H9 (cell line): ENCODE measurements at regions not wholly inside any gene's neighbourhood (a gene's known extent, or its start where the extent isn't known, plus 50 kb on each side); places are given as distances from the start of the nearest gene placed in this dataset.

Experiments used
- DNase-seq: peaks from one replicate; pipeline ENCODE4 v3.0.0-alpha.2; 2017
- H2AFZ ChIP-seq: one replicate; pipeline ENCODE4 v1.6.1; 2013; ENCODE audit warnings: mild to moderate bottlenecking, low read length, control low read depth, moderate library complexity
- H2AK5ac ChIP-seq: 2 replicates; pipeline ENCODE4 v1.6.1; 2013; ENCODE audit warnings: low read length, control low read depth, mixed read lengths; ENCODE audit not compliant: insufficient read length
- H2BK120ac ChIP-seq: one replicate; pipeline ENCODE4 v1.6.1; 2013; ENCODE audit warnings: low read depth, mild to moderate bottlenecking, low read length, control low read depth, inconsistent platforms; ENCODE audit not compliant: poor library complexity, severe bottlenecking
- H2BK12ac ChIP-seq: 2 replicates; pipeline ENCODE4 v1.6.1; 2013; ENCODE audit warnings: low read length, control low read depth, mixed read lengths, low read depth; ENCODE audit not compliant: insufficient read length
- H2BK15ac ChIP-seq: 2 replicates; pipeline ENCODE4 v1.6.1; 2013; ENCODE audit warnings: low read depth, low read length, control low read depth
- H2BK20ac ChIP-seq: one replicate; pipeline ENCODE4 v1.6.1; 2013; ENCODE audit warnings: low read depth, mild to moderate bottlenecking, low read length, control low read depth, inconsistent platforms; ENCODE audit not compliant: poor library complexity, severe bottlenecking
- H2BK5ac ChIP-seq: 2 replicates; pipeline ENCODE4 v1.6.1; 2013; ENCODE audit warnings: low read length, control low read depth, mixed read lengths; ENCODE audit not compliant: insufficient read length
- H3K14ac ChIP-seq: 2 replicates; pipeline ENCODE4 v1.6.1; 2013; ENCODE audit warnings: low read length, control low read depth; ENCODE audit not compliant: insufficient read depth
- H3K18ac ChIP-seq: 2 replicates; pipeline ENCODE4 v1.6.1; 2013; ENCODE audit warnings: low read depth, mild to moderate bottlenecking, mixed read lengths, low read length, control low read depth; ENCODE audit not compliant: insufficient read length
- H3K23ac ChIP-seq: 2 replicates; pipeline ENCODE4 v1.6.1; 2013; ENCODE audit warnings: low read length, control low read depth, mixed read lengths, low read depth; ENCODE audit not compliant: insufficient read length
- H3K23me2 ChIP-seq: 2 replicates; pipeline ENCODE4 v1.6.1; 2013; ENCODE audit warnings: low read depth, mild to moderate bottlenecking, mixed read lengths, low read length, control low read depth; ENCODE audit not compliant: insufficient read length, poor library complexity, severe bottlenecking
- H3K27ac ChIP-seq: 2 replicates; pipeline ENCODE4 v1.5.1; 2013; ENCODE audit warnings: low read length, control low read depth, mixed read lengths, low read depth; ENCODE audit not compliant: insufficient read length
- H3K27me3 ChIP-seq: 2 replicates; pipeline ENCODE4 v1.6.1; 2013; ENCODE audit warnings: low read length, control low read depth, inconsistent platforms; ENCODE audit not compliant: insufficient read depth
- H3K4ac ChIP-seq: 2 replicates; pipeline ENCODE4 v1.6.1; 2013; ENCODE audit warnings: low read depth, mild to moderate bottlenecking, control low read depth, inconsistent platforms, low read length, moderate library complexity
- H3K4me1 ChIP-seq: 2 replicates; pipeline ENCODE4 v1.6.1; 2013; ENCODE audit warnings: low read length, control low read depth, inconsistent platforms; ENCODE audit not compliant: insufficient read depth
- H3K4me2 ChIP-seq: 2 replicates; pipeline ENCODE4 v1.6.1; 2013; ENCODE audit warnings: low read length, control low read depth, mixed read lengths; ENCODE audit not compliant: insufficient read length, insufficient read depth
- H3K56ac ChIP-seq: 2 replicates; pipeline ENCODE4 v1.6.1; 2013; ENCODE audit warnings: low read depth, mild to moderate bottlenecking, mixed read lengths, low read length, control low read depth; ENCODE audit not compliant: insufficient read length
- H3K79me1 ChIP-seq: 2 replicates; pipeline ENCODE4 v1.6.1; 2013; ENCODE audit warnings: low read depth, mild to moderate bottlenecking, moderate library complexity, low read length, control low read depth, inconsistent platforms; ENCODE audit not compliant: insufficient read depth, poor library complexity, severe bottlenecking
- H3K79me2 ChIP-seq: 2 replicates; pipeline ENCODE4 v1.6.1; 2013; ENCODE audit warnings: low read length, control low read depth, inconsistent platforms; ENCODE audit not compliant: insufficient read depth
- H3K9ac ChIP-seq: 2 replicates; pipeline ENCODE4 v1.6.1; 2013; ENCODE audit warnings: low read length, control low read depth, mixed read lengths; ENCODE audit not compliant: insufficient read length; ENCODE audit errors: extremely low read depth
- H3K9me3 ChIP-seq: one replicate; pipeline ENCODE4 v1.6.1; 2013; ENCODE audit warnings: low read depth, low read length, inconsistent platforms; ENCODE audit not compliant: control insufficient read depth
- H3T11ph ChIP-seq: one replicate; pipeline ENCODE4 v1.6.1; 2013; ENCODE audit warnings: mild to moderate bottlenecking, low read length, control low read depth, inconsistent platforms
- H4K20me1 ChIP-seq: one replicate; pipeline ENCODE4 v1.6.1; 2013; ENCODE audit not compliant: control insufficient read depth, insufficient read length, insufficient read depth
- H4K5ac ChIP-seq: 2 replicates; pipeline ENCODE4 v1.6.1; 2013; ENCODE audit warnings: low read depth, mild to moderate bottlenecking, mixed read lengths, low read length, control low read depth; ENCODE audit not compliant: insufficient read length
- H4K8ac ChIP-seq: replicated peaks from 2 replicates; pipeline ENCODE4 v1.6.1; 2013; ENCODE audit warnings: low read length, control low read depth, mixed read lengths, low read depth; ENCODE audit not compliant: insufficient read length
- H4K91ac ChIP-seq: 2 replicates; pipeline ENCODE4 v1.6.1; 2013; ENCODE audit warnings: low read depth, mild to moderate bottlenecking, moderate library complexity, mixed read lengths, low read length, control low read depth; ENCODE audit not compliant: insufficient read length
- H3K27ac Mint-ChIP-seq, 3 experiments: 2 replicates in 2 of 3; 3 replicates in 1 of 3; pipeline ENCODE4 v1.8.0; 2020 to 2021; ENCODE audit warnings: mixed read lengths in 3 of 3, mild to moderate bottlenecking in 1 of 3, moderate library complexity in 1 of 3
- H3K27me3 Mint-ChIP-seq: 2 replicates; pipeline ENCODE4 v1.8.0; 2021; ENCODE audit warnings: low read depth, mild to moderate bottlenecking, moderate library complexity, mixed read lengths
- H3K36me3 Mint-ChIP-seq, 3 experiments: 2 replicates in 2 of 3; 3 replicates in 1 of 3; pipeline ENCODE4 v1.8.0; 2020 to 2021; ENCODE audit warnings: low read depth in 3 of 3, mixed read lengths in 3 of 3; ENCODE audit not compliant: insufficient read depth in 1 of 3
- H3K4me1 Mint-ChIP-seq, 2 experiments: 2 replicates each; pipeline ENCODE4 v1.8.0; 2020; ENCODE audit warnings: mixed read lengths in 2 of 2
- H3K4me3 Mint-ChIP-seq, 2 experiments: 2 replicates in 1 of 2; 3 replicates in 1 of 2; pipeline ENCODE4 v1.8.0; 2020 to 2021; ENCODE audit warnings: mild to moderate bottlenecking in 2 of 2, mixed read lengths in 2 of 2, moderate library complexity in 1 of 2
- H3K9me3 Mint-ChIP-seq, 2 experiments: 2 replicates in 1 of 2; 3 replicates in 1 of 2; pipeline ENCODE4 v1.8.0; 2020; ENCODE audit warnings: mild to moderate bottlenecking in 2 of 2, mixed read lengths in 2 of 2, moderate library complexity in 1 of 2
- WGBS: extraction: QIAGEN DNeasy Blood & Tissue Kit; methylation state at CpG from one replicate; pipeline ENCODE4 v1.1.7; 2013; ENCODE audit warnings: missing lambda C conversion rate, low lambda C conversion rate, mixed read lengths; ENCODE audit not compliant: insufficient read length; ENCODE audit errors: extremely low coverage; 5-methylcytosine and 5-hydroxymethylcytosine counted together
- TF ChIP-seq, protein P1 (sequence below): fragments of 200-600 bp; sonication (generic); conservative IDR thresholded peaks from 3 replicates; pipeline ENCODE4 v1.8.0; 2021; ENCODE audit warnings: antibody characterized with exemption, mild to moderate bottlenecking

DNA sequence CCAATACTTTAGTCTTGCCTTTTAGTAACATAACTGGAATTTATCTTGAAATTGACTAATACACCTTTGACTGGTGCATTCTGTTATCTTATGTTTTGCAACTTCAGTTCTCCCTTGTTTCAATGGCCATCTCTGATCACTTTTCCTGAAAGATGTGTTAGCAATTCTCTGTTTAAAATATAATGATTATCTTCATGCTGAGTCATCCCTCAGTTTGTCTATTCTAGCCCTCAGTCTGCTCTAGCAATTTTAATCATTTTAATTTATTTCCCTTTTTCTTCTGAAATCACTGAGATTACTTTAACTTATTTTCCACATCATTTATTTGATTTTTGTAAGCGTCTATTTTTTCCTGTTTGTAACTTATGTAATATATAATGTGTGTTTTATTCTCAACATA is 221.9 kb upstream of the PDGFD start:
- no CpG with 5 or more reads among the region's 1 CpG for WGBS
- Histone ChIP-seq H2BK20ac (no peak overlapping the region), H3K4me2 (no peak overlapping the region), H4K5ac (no peak overlapping the region), H3K27ac (no peak overlapping the region), H3K27me3 (no peaks in the 10 kb centered on the region), H3K56ac (no peak overlapping the region), H2BK12ac (no peak overlapping the region), H3K23me2 (no peaks in the 10 kb centered on the region), H2BK5ac (no peak overlapping the region), H3K79me1 (no peaks in the 10 kb centered on the region), H3K18ac (no peak overlapping the region), H3T11ph (no peak overlapping the region), H2BK15ac (no peak overlapping the region), H2BK120ac (no peak overlapping the region), H3K9ac (no peak overlapping the region), H3K9me3 (no peaks in the 10 kb centered on the region), H4K91ac (no peak overlapping the region), H4K8ac (no peak overlapping the region), H3K14ac (no peak overlapping the region), H3K4me1 (no peaks in the 10 kb centered on the region), H2AK5ac (no peak overlapping the region), H2AFZ (no peak overlapping the region), H3K79me2 (no peaks in the 10 kb centered on the region), H4K20me1 (no peaks in the 10 kb centered on the region), H3K4ac (no peak overlapping the region), H3K23ac (no peak overlapping the region)
- TF ChIP-seq, protein P1, sequence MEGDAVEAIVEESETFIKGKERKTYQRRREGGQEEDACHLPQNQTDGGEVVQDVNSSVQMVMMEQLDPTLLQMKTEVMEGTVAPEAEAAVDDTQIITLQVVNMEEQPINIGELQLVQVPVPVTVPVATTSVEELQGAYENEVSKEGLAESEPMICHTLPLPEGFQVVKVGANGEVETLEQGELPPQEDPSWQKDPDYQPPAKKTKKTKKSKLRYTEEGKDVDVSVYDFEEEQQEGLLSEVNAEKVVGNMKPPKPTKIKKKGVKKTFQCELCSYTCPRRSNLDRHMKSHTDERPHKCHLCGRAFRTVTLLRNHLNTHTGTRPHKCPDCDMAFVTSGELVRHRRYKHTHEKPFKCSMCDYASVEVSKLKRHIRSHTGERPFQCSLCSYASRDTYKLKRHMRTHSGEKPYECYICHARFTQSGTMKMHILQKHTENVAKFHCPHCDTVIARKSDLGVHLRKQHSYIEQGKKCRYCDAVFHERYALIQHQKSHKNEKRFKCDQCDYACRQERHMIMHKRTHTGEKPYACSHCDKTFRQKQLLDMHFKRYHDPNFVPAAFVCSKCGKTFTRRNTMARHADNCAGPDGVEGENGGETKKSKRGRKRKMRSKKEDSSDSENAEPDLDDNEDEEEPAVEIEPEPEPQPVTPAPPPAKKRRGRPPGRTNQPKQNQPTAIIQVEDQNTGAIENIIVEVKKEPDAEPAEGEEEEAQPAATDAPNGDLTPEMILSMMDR: no peak
- Mint-ChIP-seq H3K9me3 (no peaks in the 10 kb centered on the region; a peak in 1 of 5 replicates), H3K27ac (no peak overlapping the region), H3K4me3 (no peak overlapping the region), H3K4me1 (peaks cover 0 to 2% of the 10 kb centered on the region in 2 experiments; a peak in 1 of 4 replicates), H3K27me3 (no peaks in the 10 kb centered on the region), H3K36me3 (no peaks in the 10 kb centered on the region)
- no peak for DNase-seq
